GM12801 (cell line): ENCODE measurements at regions not wholly inside any gene's neighbourhood (a gene's known extent, or its start where the extent isn't known, plus 50 kb on each side); places are given as distances from the start of the nearest gene placed in this dataset.

Source experiments
- CTCF ChIP-seq: IDR thresholded peaks from one replicate; pipeline ENCODE4 v1.5.1; 2011; ENCODE audit warnings: control low read depth; ENCODE audit not compliant: insufficient read length; ENCODE audit errors: extremely low read depth

- no peak for TF ChIP-seq CTCF
Observed at GRCh38 chr7:118572604-118573003, 348.1 kb downstream of the ANKRD7 start.

- no peak for TF ChIP-seq CTCF
Observed at GRCh38 chr7:118573085-118573484, 348.6 kb downstream of the ANKRD7 start.

- TF ChIP-seq CTCF: no peak
Observed at GRCh38 chr7:118575393-118575948, 351.0 kb downstream of the ANKRD7 start.

- TF ChIP-seq CTCF: no peak
Observed at GRCh38 chr7:118580743-118581382, 356.4 kb downstream of the ANKRD7 start.

- TF ChIP-seq CTCF: no peak
Observed at GRCh38 chr7:118583641-118584040, 359.1 kb downstream of the ANKRD7 start.

GRCh38 chr7:118586248-118586647 lies 361.7 kb downstream of the ANKRD7 start:
- no peak for TF ChIP-seq CTCF

GRCh38 chr7:118590107-118590506 lies 365.6 kb downstream of the ANKRD7 start:
- no peak for TF ChIP-seq CTCF

- TF ChIP-seq CTCF: no peak
Observed at GRCh38 chr7:118602090-118602489, 377.6 kb downstream of the ANKRD7 start.
